Neural progenitor cell (in vitro differentiated cells): ENCODE measurements at regions not wholly inside any gene's neighbourhood (a gene's known extent, or its start where the extent isn't known, plus 50 kb on each side); places are given as distances from the start of the nearest gene placed in this dataset.

ENCODE experiments used
- DNase-seq: peaks from one replicate; pipeline ENCODE4 v3.0.0-alpha.2; 2016; ENCODE audit warnings: low spot score
- H2AFZ ChIP-seq: fragments of 200-600 bp; sonication (generic); replicated peaks from 2 replicates; pipeline ENCODE4 v1.6.1; 2016; ENCODE audit warnings: antibody characterized with exemption
- H3F3A ChIP-seq: fragments of 200-600 bp; sonication (generic); 2 replicates; pipeline ENCODE4 v1.6.1; 2016; ENCODE audit warnings: antibody characterized with exemption, low read depth
- H3K27ac ChIP-seq: fragments of 200-600 bp; sonication (generic); 2 replicates; pipeline ENCODE4 v1.5.1; 2016; ENCODE audit warnings: mild to moderate bottlenecking
- H3K27me3 ChIP-seq: fragments of 200-600 bp; sonication (generic); 2 replicates; pipeline ENCODE4 v1.6.1; 2016; ENCODE audit warnings: mild to moderate bottlenecking, moderate library complexity
- H3K36me3 ChIP-seq: fragments of 200-600 bp; sonication (generic); 2 replicates; pipeline ENCODE4 v1.5.1; 2016
- H3K4me1 ChIP-seq: fragments of 200-600 bp; sonication (generic); 2 replicates; pipeline ENCODE4 v1.6.1; 2016; ENCODE audit warnings: mixed run types
- H3K4me2 ChIP-seq: fragments of 200-600 bp; sonication (generic); 2 replicates; pipeline ENCODE4 v1.6.1; 2016
- H3K4me3 ChIP-seq: fragments of 200-600 bp; sonication (generic); 2 replicates; pipeline ENCODE4 v1.5.1; 2016
- H3K79me2 ChIP-seq: fragments of 200-600 bp; sonication (generic); 2 replicates; pipeline ENCODE4 v1.6.1; 2016; ENCODE audit warnings: low read depth
- H3K9ac ChIP-seq: fragments of 200-600 bp; sonication (generic); 2 replicates; pipeline ENCODE4 v1.6.1; 2016
- H3K9me3 ChIP-seq: fragments of 200-600 bp; sonication (generic); 2 replicates; pipeline ENCODE4 v1.5.1; 2016; ENCODE audit warnings: low read depth
- H4K20me1 ChIP-seq: fragments of 200-600 bp; sonication (generic); 2 replicates; pipeline ENCODE4 v1.6.1; 2016; ENCODE audit warnings: low read depth
- H3K27ac Mint-ChIP-seq: 3 replicates; pipeline ENCODE4 v1.8.0; 2021; ENCODE audit warnings: mixed read lengths
- H3K27me3 Mint-ChIP-seq: 2 replicates; pipeline ENCODE4 v1.8.0; 2022; ENCODE audit warnings: low read depth, mild to moderate bottlenecking, inconsistent platforms, moderate library complexity, mixed read lengths; ENCODE audit not compliant: insufficient read depth
- H3K36me3 Mint-ChIP-seq: 3 replicates; pipeline ENCODE4 v1.8.0; 2021; ENCODE audit warnings: mixed read lengths
- H3K4me1 Mint-ChIP-seq: 3 replicates; pipeline ENCODE4 v1.8.0; 2021; ENCODE audit warnings: mixed read lengths
- H3K4me3 Mint-ChIP-seq: 3 replicates; pipeline ENCODE4 v1.8.0; 2021; ENCODE audit warnings: mild to moderate bottlenecking, moderate library complexity, mixed read lengths
- H3K9me3 Mint-ChIP-seq: 3 replicates; pipeline ENCODE4 v1.8.0; 2020; ENCODE audit warnings: mixed read lengths
- CTCF ChIP-seq: fragments of 200-600 bp; sonication (generic); IDR thresholded peaks from 2 replicates; pipeline ENCODE4 v1.5.1; 2017; ENCODE audit warnings: antibody characterized with exemption, mild to moderate bottlenecking
- EZH2 ChIP-seq: fragments of 200-600 bp; sonication (generic); IDR thresholded peaks from 2 replicates; pipeline ENCODE4 v1.6.1; 2017; ENCODE audit warnings: antibody characterized with exemption, mild to moderate bottlenecking, moderate library complexity
- EZH2phosphoT487 ChIP-seq: fragments of 200-600 bp; sonication (generic); IDR thresholded peaks from 2 replicates; pipeline ENCODE4 v1.6.1; 2017; ENCODE audit warnings: antibody characterized with exemption

GRCh38 chr1:90579212-90579802 is 137.8 kb downstream of the BARHL2 start:
- Mint-ChIP-seq H3K36me3 (no peaks in the 10 kb centered on the region), H3K4me3 (no peak overlapping the region), H3K9me3 (peaks cover 4% of the 10 kb centered on the region), H3K27ac (no peak overlapping the region), H3K4me1 (no peaks in the 10 kb centered on the region), H3K27me3 (peaks cover 2% of the 10 kb centered on the region)
- H3K36me3 ChIP-seq: no peaks in the 10 kb centered on the region
- H3K4me3 ChIP-seq: no peak overlapping the region
- no peak overlapping the region for H3K27ac ChIP-seq
- TF ChIP-seq CTCF: peak; percentile 75
- TF ChIP-seq EZH2: no peak
- H2AFZ ChIP-seq: no peak overlapping the region
- H3K27me3 ChIP-seq: no peaks in the 10 kb centered on the region
- no peaks in the 10 kb centered on the region for H3F3A ChIP-seq
- H3K79me2 ChIP-seq: no peaks in the 10 kb centered on the region
- no peak overlapping the region for H3K4me2 ChIP-seq
- H4K20me1 ChIP-seq: no peaks in the 10 kb centered on the region
- no peak overlapping the region for H3K9ac ChIP-seq
- no peaks in the 10 kb centered on the region for H3K9me3 ChIP-seq
- H3K4me1 ChIP-seq: no peaks in the 10 kb centered on the region
- peak; percentile 59 for DNase-seq

GRCh38 chr1:90574692-90575370 is 142.3 kb downstream of the BARHL2 start:
- Mint-ChIP-seq H3K36me3 (no peaks in the 10 kb centered on the region), H3K27ac (no peak overlapping the region), H3K27me3 (no peaks in the 10 kb centered on the region), H3K4me3 (no peak overlapping the region), H3K4me1 (no peaks in the 10 kb centered on the region), H3K9me3 (peaks cover 6% of the 10 kb centered on the region)
- no peaks in the 10 kb centered on the region for H3K79me2 ChIP-seq
- no peaks in the 10 kb centered on the region for H3K36me3 ChIP-seq
- no peak overlapping the region for H3K9ac ChIP-seq
- TF ChIP-seq EZH2phosphoT487: no peak
- no peak for TF ChIP-seq CTCF
- H3K4me1 ChIP-seq: no peaks in the 10 kb centered on the region
- no peak overlapping the region for H3K4me2 ChIP-seq
- no peaks in the 10 kb centered on the region for H3F3A ChIP-seq
- H3K27me3 ChIP-seq: no peaks in the 10 kb centered on the region
- no peak overlapping the region for H3K4me3 ChIP-seq
- no peak overlapping the region for H2AFZ ChIP-seq
- H3K9me3 ChIP-seq: no peaks in the 10 kb centered on the region
- no peaks in the 10 kb centered on the region for H4K20me1 ChIP-seq
- no peak overlapping the region for H3K27ac ChIP-seq
- DNase-seq: no peak

- no peaks in the 10 kb centered on the region for H3K27me3 Mint-ChIP-seq
- no peak overlapping the region for H3K9ac ChIP-seq
- peaks cover 6% of the 10 kb centered on the region for H3K9me3 Mint-ChIP-seq
- H3K4me3 Mint-ChIP-seq: no peak overlapping the region
- H3K4me2 ChIP-seq: no peak overlapping the region
- peaks cover under 1% of the 10 kb centered on the region for H3K4me1 ChIP-seq
- no peak overlapping the region for H3K27ac Mint-ChIP-seq
- no peak overlapping the region for H3K4me3 ChIP-seq
- no peaks in the 10 kb centered on the region for H3K27me3 ChIP-seq
- no peak overlapping the region for H3K27ac ChIP-seq
- no peaks in the 10 kb centered on the region for H3K79me2 ChIP-seq
- no peaks in the 10 kb centered on the region for H3K36me3 ChIP-seq
- no peaks in the 10 kb centered on the region for H3K9me3 ChIP-seq
- H3K36me3 Mint-ChIP-seq: no peaks in the 10 kb centered on the region
- no peaks in the 10 kb centered on the region for H4K20me1 ChIP-seq
- peaks cover 1% of the 10 kb centered on the region for H3K4me1 Mint-ChIP-seq
- H2AFZ ChIP-seq: no peak overlapping the region
- no peaks in the 10 kb centered on the region for H3F3A ChIP-seq
- no peak for DNase-seq
- TF ChIP-seq CTCF (no peak), EZH2 (no peak), EZH2phosphoT487 (no peak)
Measured at GRCh38 chr1:90573736-90574135, 143.4 kb downstream of the BARHL2 start.
